GM23338 (cell line): ENCODE measurements at regions not wholly inside any gene's neighbourhood (a gene's known extent, or its start where the extent isn't known, plus 50 kb on each side); places are given as distances from the start of the nearest gene placed in this dataset.

Experiments
- CREB1 ChIP-seq: fragments of 250-450 bp; sonication (Bioruptor Pico); IDR thresholded peaks from 2 replicates; pipeline ENCODE4 v1.5.0; 2020; ENCODE audit warnings: low read depth, mild to moderate bottlenecking, moderate library complexity
- EZH2 ChIP-seq: fragments of 200-600 bp; sonication (generic); IDR thresholded peaks from one replicate; pipeline ENCODE4 v1.8.0; 2017; ENCODE audit warnings: antibody characterized with exemption, mild to moderate bottlenecking, low read depth; ENCODE audit not compliant: unreplicated experiment
- EZH2phosphoT487 ChIP-seq: fragments of 200-600 bp; sonication (generic); IDR thresholded peaks from one replicate; pipeline ENCODE4 v1.8.1; 2018; ENCODE audit warnings: antibody characterized with exemption; ENCODE audit not compliant: unreplicated experiment
- JUNB ChIP-seq: IDR thresholded peaks from one replicate; pipeline ENCODE4 v1.6.1; 2016; ENCODE audit warnings: antibody characterized with exemption; ENCODE audit not compliant: unreplicated experiment
- POLR2AphosphoS5 ChIP-seq: IDR thresholded peaks from 2 replicates; pipeline ENCODE4 v1.6.1; 2016; ENCODE audit warnings: antibody characterized with exemption, low read depth
- STAT1 ChIP-seq: IDR thresholded peaks from one replicate; pipeline ENCODE4 v1.6.1; 2016; ENCODE audit warnings: antibody characterized with exemption; ENCODE audit not compliant: unreplicated experiment
- ZNF114 ChIP-seq: fragments of 250-450 bp; sonication (Bioruptor Pico); IDR thresholded peaks from 2 replicates; pipeline ENCODE4 v1.5.0; 2020; ENCODE audit warnings: mild to moderate bottlenecking, moderate library complexity
- ZNF331 ChIP-seq: fragments of 250-450 bp; sonication (Bioruptor Pico); IDR thresholded peaks from 2 replicates; pipeline ENCODE4 v1.5.0; 2020; ENCODE audit warnings: low read depth, mild to moderate bottlenecking, moderate library complexity
- TF ChIP-seq, protein P1 (sequence below), 2 experiments: fragments of 200-600 bp in 1 of 2; sonication (generic) in 1 of 2; conservative IDR thresholded peaks; 2 replicates each; pipeline versions ENCODE4 v1.5.1 to v1.6.1; 2016 to 2017; ENCODE audit warnings: antibody characterized with exemption in 2 of 2, low read depth in 2 of 2, mild to moderate bottlenecking in 2 of 2, moderate library complexity in 1 of 2
- TF ChIP-seq, protein P2 (sequence below): IDR thresholded peaks from one replicate; pipeline ENCODE4 v1.6.1; 2018; ENCODE audit warnings: antibody characterized with exemption; ENCODE audit not compliant: unreplicated experiment
- TF ChIP-seq, protein P3 (sequence below): IDR thresholded peaks from 2 replicates; pipeline ENCODE4 v1.6.1; 2016; ENCODE audit warnings: antibody characterized with exemption
- TF ChIP-seq, protein P4 (sequence below): fragments of 250-450 bp; sonication (Bioruptor Pico); IDR thresholded peaks from 2 replicates; pipeline ENCODE4 v1.5.0; 2020; ENCODE audit warnings: mild to moderate bottlenecking, moderate library complexity

DNA sequence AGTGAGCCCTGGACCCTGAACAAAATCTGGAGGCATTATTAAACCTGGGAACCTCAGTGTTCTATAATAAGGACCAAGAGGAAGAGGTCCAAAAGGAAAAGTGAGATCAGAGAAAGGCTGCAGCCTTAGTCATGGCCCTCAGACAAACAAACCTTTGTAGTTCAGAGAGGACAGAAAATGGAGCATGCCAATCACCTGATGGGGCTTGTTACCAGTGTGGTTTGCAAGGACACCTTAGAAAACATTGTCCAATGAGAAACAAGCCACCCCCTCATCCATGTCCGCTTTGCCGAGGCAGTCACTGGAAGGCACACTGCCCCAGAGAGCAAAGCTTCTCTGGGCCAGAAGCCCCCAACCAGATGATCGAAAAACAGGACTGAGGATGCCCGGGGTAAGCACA lies 254.8 kb downstream of the CDH10 start:
- TF ChIP-seq, protein P1, sequence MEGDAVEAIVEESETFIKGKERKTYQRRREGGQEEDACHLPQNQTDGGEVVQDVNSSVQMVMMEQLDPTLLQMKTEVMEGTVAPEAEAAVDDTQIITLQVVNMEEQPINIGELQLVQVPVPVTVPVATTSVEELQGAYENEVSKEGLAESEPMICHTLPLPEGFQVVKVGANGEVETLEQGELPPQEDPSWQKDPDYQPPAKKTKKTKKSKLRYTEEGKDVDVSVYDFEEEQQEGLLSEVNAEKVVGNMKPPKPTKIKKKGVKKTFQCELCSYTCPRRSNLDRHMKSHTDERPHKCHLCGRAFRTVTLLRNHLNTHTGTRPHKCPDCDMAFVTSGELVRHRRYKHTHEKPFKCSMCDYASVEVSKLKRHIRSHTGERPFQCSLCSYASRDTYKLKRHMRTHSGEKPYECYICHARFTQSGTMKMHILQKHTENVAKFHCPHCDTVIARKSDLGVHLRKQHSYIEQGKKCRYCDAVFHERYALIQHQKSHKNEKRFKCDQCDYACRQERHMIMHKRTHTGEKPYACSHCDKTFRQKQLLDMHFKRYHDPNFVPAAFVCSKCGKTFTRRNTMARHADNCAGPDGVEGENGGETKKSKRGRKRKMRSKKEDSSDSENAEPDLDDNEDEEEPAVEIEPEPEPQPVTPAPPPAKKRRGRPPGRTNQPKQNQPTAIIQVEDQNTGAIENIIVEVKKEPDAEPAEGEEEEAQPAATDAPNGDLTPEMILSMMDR (conservative IDR thresholded peaks at IDR 0.05; ENCODE audit: low read depth in 2 of 2) = no peak
- TF ChIP-seq JUNB (no peak), ZNF114 (CRISPR knock-in tag) (no peak), EZH2 (no peak), STAT1 (no peak), POLR2AphosphoS5 (no peak), CREB1 (CRISPR knock-in tag) (no peak), EZH2phosphoT487 (no peak), ZNF331 (CRISPR knock-in tag) (no peak)
- TF ChIP-seq, protein P2, sequence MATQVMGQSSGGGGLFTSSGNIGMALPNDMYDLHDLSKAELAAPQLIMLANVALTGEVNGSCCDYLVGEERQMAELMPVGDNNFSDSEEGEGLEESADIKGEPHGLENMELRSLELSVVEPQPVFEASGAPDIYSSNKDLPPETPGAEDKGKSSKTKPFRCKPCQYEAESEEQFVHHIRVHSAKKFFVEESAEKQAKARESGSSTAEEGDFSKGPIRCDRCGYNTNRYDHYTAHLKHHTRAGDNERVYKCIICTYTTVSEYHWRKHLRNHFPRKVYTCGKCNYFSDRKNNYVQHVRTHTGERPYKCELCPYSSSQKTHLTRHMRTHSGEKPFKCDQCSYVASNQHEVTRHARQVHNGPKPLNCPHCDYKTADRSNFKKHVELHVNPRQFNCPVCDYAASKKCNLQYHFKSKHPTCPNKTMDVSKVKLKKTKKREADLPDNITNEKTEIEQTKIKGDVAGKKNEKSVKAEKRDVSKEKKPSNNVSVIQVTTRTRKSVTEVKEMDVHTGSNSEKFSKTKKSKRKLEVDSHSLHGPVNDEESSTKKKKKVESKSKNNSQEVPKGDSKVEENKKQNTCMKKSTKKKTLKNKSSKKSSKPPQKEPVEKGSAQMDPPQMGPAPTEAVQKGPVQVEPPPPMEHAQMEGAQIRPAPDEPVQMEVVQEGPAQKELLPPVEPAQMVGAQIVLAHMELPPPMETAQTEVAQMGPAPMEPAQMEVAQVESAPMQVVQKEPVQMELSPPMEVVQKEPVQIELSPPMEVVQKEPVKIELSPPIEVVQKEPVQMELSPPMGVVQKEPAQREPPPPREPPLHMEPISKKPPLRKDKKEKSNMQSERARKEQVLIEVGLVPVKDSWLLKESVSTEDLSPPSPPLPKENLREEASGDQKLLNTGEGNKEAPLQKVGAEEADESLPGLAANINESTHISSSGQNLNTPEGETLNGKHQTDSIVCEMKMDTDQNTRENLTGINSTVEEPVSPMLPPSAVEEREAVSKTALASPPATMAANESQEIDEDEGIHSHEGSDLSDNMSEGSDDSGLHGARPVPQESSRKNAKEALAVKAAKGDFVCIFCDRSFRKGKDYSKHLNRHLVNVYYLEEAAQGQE = no peak
- TF ChIP-seq, protein P3, sequence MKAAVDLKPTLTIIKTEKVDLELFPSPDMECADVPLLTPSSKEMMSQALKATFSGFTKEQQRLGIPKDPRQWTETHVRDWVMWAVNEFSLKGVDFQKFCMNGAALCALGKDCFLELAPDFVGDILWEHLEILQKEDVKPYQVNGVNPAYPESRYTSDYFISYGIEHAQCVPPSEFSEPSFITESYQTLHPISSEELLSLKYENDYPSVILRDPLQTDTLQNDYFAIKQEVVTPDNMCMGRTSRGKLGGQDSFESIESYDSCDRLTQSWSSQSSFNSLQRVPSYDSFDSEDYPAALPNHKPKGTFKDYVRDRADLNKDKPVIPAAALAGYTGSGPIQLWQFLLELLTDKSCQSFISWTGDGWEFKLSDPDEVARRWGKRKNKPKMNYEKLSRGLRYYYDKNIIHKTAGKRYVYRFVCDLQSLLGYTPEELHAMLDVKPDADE = no peak
- TF ChIP-seq, protein P4, sequence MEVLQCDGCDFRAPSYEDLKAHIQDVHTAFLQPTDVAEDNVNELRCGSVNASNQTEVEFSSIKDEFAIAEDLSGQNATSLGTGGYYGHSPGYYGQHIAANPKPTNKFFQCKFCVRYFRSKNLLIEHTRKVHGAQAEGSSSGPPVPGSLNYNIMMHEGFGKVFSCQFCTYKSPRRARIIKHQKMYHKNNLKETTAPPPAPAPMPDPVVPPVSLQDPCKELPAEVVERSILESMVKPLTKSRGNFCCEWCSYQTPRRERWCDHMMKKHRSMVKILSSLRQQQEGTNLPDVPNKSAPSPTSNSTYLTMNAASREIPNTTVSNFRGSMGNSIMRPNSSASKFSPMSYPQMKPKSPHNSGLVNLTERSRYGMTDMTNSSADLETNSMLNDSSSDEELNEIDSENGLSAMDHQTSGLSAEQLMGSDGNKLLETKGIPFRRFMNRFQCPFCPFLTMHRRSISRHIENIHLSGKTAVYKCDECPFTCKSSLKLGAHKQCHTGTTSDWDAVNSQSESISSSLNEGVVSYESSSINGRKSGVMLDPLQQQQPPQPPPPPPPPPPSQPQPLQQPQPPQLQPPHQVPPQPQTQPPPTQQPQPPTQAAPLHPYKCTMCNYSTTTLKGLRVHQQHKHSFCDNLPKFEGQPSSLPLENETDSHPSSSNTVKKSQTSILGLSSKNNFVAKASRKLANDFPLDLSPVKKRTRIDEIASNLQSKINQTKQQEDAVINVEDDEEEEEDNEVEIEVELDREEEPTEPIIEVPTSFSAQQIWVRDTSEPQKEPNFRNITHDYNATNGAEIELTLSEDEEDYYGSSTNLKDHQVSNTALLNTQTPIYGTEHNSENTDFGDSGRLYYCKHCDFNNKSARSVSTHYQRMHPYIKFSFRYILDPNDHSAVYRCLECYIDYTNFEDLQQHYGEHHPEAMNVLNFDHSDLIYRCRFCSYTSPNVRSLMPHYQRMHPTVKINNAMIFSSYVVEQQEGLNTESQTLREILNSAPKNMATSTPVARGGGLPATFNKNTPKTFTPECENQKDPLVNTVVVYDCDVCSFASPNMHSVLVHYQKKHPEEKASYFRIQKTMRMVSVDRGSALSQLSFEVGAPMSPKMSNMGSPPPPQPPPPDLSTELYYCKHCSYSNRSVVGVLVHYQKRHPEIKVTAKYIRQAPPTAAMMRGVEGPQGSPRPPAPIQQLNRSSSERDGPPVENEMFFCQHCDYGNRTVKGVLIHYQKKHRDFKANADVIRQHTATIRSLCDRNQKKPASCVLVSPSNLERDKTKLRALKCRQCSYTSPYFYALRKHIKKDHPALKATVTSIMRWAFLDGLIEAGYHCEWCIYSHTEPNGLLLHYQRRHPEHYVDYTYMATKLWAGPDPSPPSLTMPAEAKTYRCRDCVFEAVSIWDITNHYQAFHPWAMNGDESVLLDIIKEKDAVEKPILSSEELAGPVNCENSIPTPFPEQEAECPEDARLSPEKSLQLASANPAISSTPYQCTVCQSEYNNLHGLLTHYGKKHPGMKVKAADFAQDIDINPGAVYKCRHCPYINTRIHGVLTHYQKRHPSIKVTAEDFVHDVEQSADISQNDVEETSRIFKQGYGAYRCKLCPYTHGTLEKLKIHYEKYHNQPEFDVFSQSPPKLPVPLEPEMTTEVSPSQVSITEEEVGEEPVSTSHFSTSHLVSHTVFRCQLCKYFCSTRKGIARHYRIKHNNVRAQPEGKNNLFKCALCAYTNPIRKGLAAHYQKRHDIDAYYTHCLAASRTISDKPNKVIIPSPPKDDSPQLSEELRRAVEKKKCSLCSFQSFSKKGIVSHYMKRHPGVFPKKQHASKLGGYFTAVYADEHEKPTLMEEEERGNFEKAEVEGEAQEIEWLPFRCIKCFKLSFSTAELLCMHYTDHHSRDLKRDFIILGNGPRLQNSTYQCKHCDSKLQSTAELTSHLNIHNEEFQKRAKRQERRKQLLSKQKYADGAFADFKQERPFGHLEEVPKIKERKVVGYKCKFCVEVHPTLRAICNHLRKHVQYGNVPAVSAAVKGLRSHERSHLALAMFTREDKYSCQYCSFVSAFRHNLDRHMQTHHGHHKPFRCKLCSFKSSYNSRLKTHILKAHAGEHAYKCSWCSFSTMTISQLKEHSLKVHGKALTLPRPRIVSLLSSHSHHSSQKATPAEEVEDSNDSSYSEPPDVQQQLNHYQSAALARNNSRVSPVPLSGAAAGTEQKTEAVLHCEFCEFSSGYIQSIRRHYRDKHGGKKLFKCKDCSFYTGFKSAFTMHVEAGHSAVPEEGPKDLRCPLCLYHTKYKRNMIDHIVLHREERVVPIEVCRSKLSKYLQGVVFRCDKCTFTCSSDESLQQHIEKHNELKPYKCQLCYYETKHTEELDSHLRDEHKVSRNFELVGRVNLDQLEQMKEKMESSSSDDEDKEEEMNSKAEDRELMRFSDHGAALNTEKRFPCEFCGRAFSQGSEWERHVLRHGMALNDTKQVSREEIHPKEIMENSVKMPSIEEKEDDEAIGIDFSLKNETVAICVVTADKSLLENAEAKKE (CRISPR knock-in tag) = no peak
